Panc1 (cell line): ENCODE measurements at regions not wholly inside any gene's neighbourhood (a gene's known extent, or its start where the extent isn't known, plus 50 kb on each side); places are given as distances from the start of the nearest gene placed in this dataset.

Source experiments
- CTCF ChIP-seq: fragments of 450-650 bp; IDR thresholded peaks from 2 replicates; pipeline ENCODE4 v1.5.1; 2017; ENCODE audit warnings: mild to moderate bottlenecking
- REST ChIP-seq, 2 experiments: IDR thresholded peaks; 2 replicates each; pipeline ENCODE4 v1.6.1; 2011 to 2012; ENCODE audit warnings: low read depth in 2 of 2, control low read depth in 1 of 2, low read length in 1 of 2, mild to moderate bottlenecking in 1 of 2, moderate library complexity in 1 of 2; ENCODE audit not compliant: insufficient read depth in 1 of 2
- SIN3A ChIP-seq: IDR thresholded peaks from 2 replicates; pipeline ENCODE4 v1.6.1; 2012; ENCODE audit warnings: low read depth, mild to moderate bottlenecking, low read length, moderate library complexity, borderline replicate concordance; ENCODE audit not compliant: insufficient read depth
- TCF7L2 ChIP-seq: IDR thresholded peaks from 2 replicates; pipeline ENCODE4 v1.6.1; 2011; ENCODE audit warnings: mild to moderate bottlenecking, low read depth, low read length, inconsistent platforms

GRCh38 chr22:26893173-26894110 lies 236.1 kb downstream of the MIAT start:
- TF ChIP-seq CTCF = no peak
- TF ChIP-seq TCF7L2 = no peak
- TF ChIP-seq SIN3A = no peak
- no peak for TF ChIP-seq REST (IDR thresholded peaks at IDR 0.05; ENCODE audit: insufficient read depth in 1 of 2, low read depth in 2 of 2, low read length in 1 of 2)
